IMR-90 (cell line): ENCODE measurements at regions not wholly inside any gene's neighbourhood (a gene's known extent, or its start where the extent isn't known, plus 50 kb on each side); places are given as distances from the start of the nearest gene placed in this dataset.

ENCODE experiments used
- ATAC-seq: fragments of 200-7000 bp; cut with Tn5 transposase; 2 replicates; pipeline ENCODE4 v1.9.1; 2020; ENCODE audit warnings: low read depth, mild to moderate bottlenecking, moderate library complexity
- BruUV-seq: library from RNA; stranded (reverse); fragments of 400-500 nt; replicated peaks from 2 replicates; lab custom pipeline; 2021; lab: Mats Ljungman, UMichigan
- CTCF ChIA-PET: fragments of 300-600 bp; formaldehyde crosslinking; extraction: SDS; loops from one replicate; lab custom pipeline; 2021; ENCODE audit warnings: antibody characterized with exemption; lab: Yijun Ruan, JAX
- POLR2A ChIA-PET: fragments of 300-600 bp; sonication (Branson Sonifier 250); formaldehyde crosslinking; loops from one replicate; lab custom pipeline; 2022; ENCODE audit warnings: antibody characterized with exemption; ENCODE audit not compliant: unreplicated experiment; lab: Charles Lee
- DNase-seq: peaks from one replicate; pipeline ENCODE4 v3.0.0; 2013
- H2AFZ ChIP-seq: replicated peaks from 2 replicates; pipeline ENCODE3; 2013; ENCODE audit warnings: low read length, mild to moderate bottlenecking; ENCODE audit not compliant: poor library complexity
- H2AK5ac ChIP-seq: 2 replicates; pipeline ENCODE4 v1.6.1; 2013; ENCODE audit warnings: low read depth, low read length, inconsistent platforms
- H2AK9ac ChIP-seq: replicated peaks from 2 replicates; pipeline ENCODE3; 2013; ENCODE audit warnings: mild to moderate bottlenecking, low read depth, low read length, moderate library complexity; ENCODE audit not compliant: poor library complexity
- H2BK120ac ChIP-seq: 2 replicates; pipeline ENCODE4 v1.6.1; 2013; ENCODE audit warnings: low read depth, low read length, inconsistent platforms
- H2BK15ac ChIP-seq: 3 replicates; pipeline ENCODE4 v1.6.1; 2013; ENCODE audit warnings: low read depth, low read length, inconsistent platforms
- H2BK20ac ChIP-seq: 2 replicates; pipeline ENCODE4 v1.6.1; 2013; ENCODE audit warnings: low read depth, mild to moderate bottlenecking, inconsistent platforms, low read length, moderate library complexity
- H2BK5ac ChIP-seq: 2 replicates; pipeline ENCODE4 v1.6.1; 2013; ENCODE audit warnings: mild to moderate bottlenecking, low read depth, low read length, inconsistent platforms; ENCODE audit not compliant: poor library complexity, severe bottlenecking
- H3K14ac ChIP-seq: replicated peaks from 2 replicates; pipeline ENCODE4 v1.6.1; 2013; ENCODE audit warnings: low read depth, low read length, inconsistent platforms
- H3K18ac ChIP-seq: 2 replicates; pipeline ENCODE4 v1.6.1; 2013; ENCODE audit warnings: low read depth, low read length, control low read depth
- H3K23ac ChIP-seq: 2 replicates; pipeline ENCODE4 v1.6.1; 2013; ENCODE audit warnings: low read depth, low read length, inconsistent platforms
- H3K27ac ChIP-seq: 2 replicates; pipeline ENCODE4 v1.5.1; 2013; ENCODE audit warnings: mild to moderate bottlenecking, control low read depth, low read length; ENCODE audit not compliant: insufficient read depth
- H3K27me3 ChIP-seq: 2 replicates; pipeline ENCODE4 v1.6.1; 2013; ENCODE audit warnings: low read length; ENCODE audit not compliant: control insufficient read depth, insufficient read depth
- H3K36me3 ChIP-seq: 2 replicates; pipeline ENCODE4 v1.6.1; 2013; ENCODE audit warnings: low read length, mixed read lengths; ENCODE audit not compliant: control insufficient read depth, insufficient read depth
- H3K4ac ChIP-seq: 2 replicates; pipeline ENCODE4 v1.6.1; 2013; ENCODE audit warnings: low read depth, low read length, inconsistent platforms
- H3K4me1 ChIP-seq: 2 replicates; pipeline ENCODE4 v1.6.1; 2013; ENCODE audit warnings: low read length, mixed read lengths; ENCODE audit not compliant: control insufficient read depth, insufficient read depth
- H3K4me2 ChIP-seq: 2 replicates; pipeline ENCODE4 v1.6.1; 2013; ENCODE audit warnings: low read depth, mild to moderate bottlenecking, control low read depth, low read length, moderate library complexity
- H3K4me3 ChIP-seq: 2 replicates; pipeline ENCODE4 v1.5.1; 2013; ENCODE audit warnings: low read depth, mild to moderate bottlenecking, control low read depth, low read length, moderate library complexity; ENCODE audit not compliant: insufficient read depth
- H3K56ac ChIP-seq: 2 replicates; pipeline ENCODE4 v1.6.1; 2013; ENCODE audit warnings: low read length, inconsistent platforms; ENCODE audit not compliant: insufficient read depth; ENCODE audit errors: extremely low read depth
- H3K79me1 ChIP-seq, 2 experiments: 2 replicates each; pipeline ENCODE4 v1.6.1; 2013; ENCODE audit warnings: low read length in 2 of 2, inconsistent platforms in 1 of 2, low read depth in 1 of 2
- H3K9ac ChIP-seq: 2 replicates; pipeline ENCODE4 v1.6.1; 2013; ENCODE audit warnings: low read depth, low read length, control low read depth
- H3K9me1 ChIP-seq: 2 replicates; pipeline ENCODE4 v1.6.1; 2013; ENCODE audit warnings: low read length, inconsistent platforms; ENCODE audit not compliant: insufficient read depth
- H3K9me3 ChIP-seq: 2 replicates; pipeline ENCODE4 v1.6.1; 2013; ENCODE audit warnings: low read length; ENCODE audit not compliant: control insufficient read depth, insufficient read depth
- H4K20me1 ChIP-seq: 2 replicates; pipeline ENCODE4 v1.6.1; 2013; ENCODE audit warnings: low read length, inconsistent platforms; ENCODE audit not compliant: insufficient read depth
- H4K5ac ChIP-seq: 2 replicates; pipeline ENCODE4 v1.6.1; 2013; ENCODE audit warnings: mild to moderate bottlenecking, low read depth, low read length, control low read depth
- H4K8ac ChIP-seq, 2 experiments: 2 replicates each; pipeline ENCODE4 v1.6.1; 2013; ENCODE audit warnings: low read depth in 2 of 2, low read length in 2 of 2, control low read depth in 1 of 2, inconsistent platforms in 1 of 2
- H4K91ac ChIP-seq: 2 replicates; pipeline ENCODE4 v1.6.1; 2013; ENCODE audit warnings: low read depth, low read length, inconsistent platforms; ENCODE audit not compliant: insufficient read depth
- CEBPB ChIP-seq: IDR thresholded peaks from 2 replicates; pipeline ENCODE4 v1.6.1; 2012; ENCODE audit warnings: low read depth, low read length, improper control_type of control experiment
- FOS ChIP-seq: fragments of 150-350 bp; IDR thresholded peaks from 2 replicates; pipeline ENCODE4 v1.6.1; 2016; ENCODE audit warnings: low read depth, low read length
- MAFK ChIP-seq: IDR thresholded peaks from 2 replicates; pipeline ENCODE4 v1.6.1; 2012; ENCODE audit warnings: low read depth, low read length, improper control_type of control experiment
- MAZ ChIP-seq: IDR thresholded peaks from 2 replicates; pipeline ENCODE4 v1.6.1; 2012; ENCODE audit warnings: low read depth, mild to moderate bottlenecking, low read length, improper control_type of control experiment, moderate library complexity, borderline replicate concordance
- NFE2L2 ChIP-seq: fragments of 150-350 bp; IDR thresholded peaks from 2 replicates; pipeline ENCODE4 v1.6.1; 2016; ENCODE audit warnings: low read depth, mild to moderate bottlenecking, low read length
- POLR2A ChIP-seq: IDR thresholded peaks from 2 replicates; pipeline ENCODE4 v1.6.1; 2012; ENCODE audit warnings: mild to moderate bottlenecking, low read depth, low read length
- SMC3 ChIP-seq: fragments of 150-350 bp; IDR thresholded peaks from 2 replicates; pipeline ENCODE4 v1.6.1; 2016; ENCODE audit warnings: low read depth, mild to moderate bottlenecking, antibody characterized with exemption, low read length, moderate library complexity
- WGBS, 2 experiments: methylation state at CpG; one replicate each; pipeline versions ENCODE4 v1.1.5 to v1.1.7; 2013; ENCODE audit warnings: missing lambda C conversion rate in 2 of 2; ENCODE audit not compliant: insufficient read length in 1 of 2; ENCODE audit errors: extremely low coverage in 2 of 2; 5-methylcytosine and 5-hydroxymethylcytosine counted together
- dilution Hi-C: fragments of 300-500 bp; cut with HindIII; formaldehyde crosslinking; loops from one replicate; pipeline ENCODE4 v1.14.3; 2018; ENCODE audit warnings: low sequenced_read_pairs; ENCODE audit not compliant: unreplicated experiment
- in situ Hi-C: fragments of 300-500 bp; cut with MboI; formaldehyde crosslinking; loops from 3 replicates; pipeline ENCODE4 v1.14.3; 2019; ENCODE audit warnings: low sequenced_read_pairs, inconsistent platforms, mixed read lengths
- intact Hi-C: fragments of 100-400 bp; cut with micrococcal nuclease; formaldehyde crosslinking; loops from 2 replicates; pipeline ENCODE4 v1.10.0; 2022
- TF ChIP-seq, protein P1 (sequence below): fragments of 150-350 bp; IDR thresholded peaks from 2 replicates; pipeline ENCODE4 v1.6.1; 2016; ENCODE audit warnings: low read depth, mild to moderate bottlenecking, low read length, moderate library complexity, borderline replicate concordance

DNA sequence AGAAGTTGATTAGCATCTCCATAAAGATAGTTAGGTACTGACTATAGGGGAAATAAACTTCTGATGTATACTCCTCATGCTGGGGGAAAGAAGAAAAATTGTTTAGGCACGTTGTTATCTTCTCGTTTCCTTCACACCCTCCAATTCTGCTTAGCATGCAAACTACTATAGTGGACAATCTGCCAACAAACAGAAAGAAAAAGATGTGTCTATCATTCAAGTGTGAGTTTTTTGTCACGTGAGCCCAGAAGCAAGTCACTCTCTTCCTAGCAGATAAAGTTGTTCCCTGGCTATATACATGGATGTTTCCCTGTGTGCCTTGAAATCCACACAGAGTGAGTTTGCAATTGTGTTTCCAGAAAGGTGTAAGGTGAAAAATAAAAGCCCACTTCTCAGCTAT, 318.4 kb downstream of the CWC27 start:
- Histone ChIP-seq H2AFZ (no peak overlapping the region), H4K8ac (no peak overlapping the region), H4K20me1 (no peaks in the 10 kb centered on the region), H2BK15ac (no peak overlapping the region), H3K14ac (no peak overlapping the region), H3K9me3 (peaks cover 2% of the 10 kb centered on the region; the same call in 1 of the 2 replicates), H3K23ac (no peak overlapping the region), H3K56ac (no peak overlapping the region), H2AK9ac (no peak overlapping the region), H2BK20ac (no peak overlapping the region), H3K9me1 (no peaks in the 10 kb centered on the region), H3K36me3 (no peaks in the 10 kb centered on the region), H3K4me2 (no peak overlapping the region), H4K91ac (no peak overlapping the region), H3K27ac (no peak overlapping the region), H3K4me1 (no peaks in the 10 kb centered on the region), H3K9ac (no peak overlapping the region), H4K5ac (no peak overlapping the region; the same call in 1 of the 2 replicates), H3K4ac (no peak overlapping the region), H3K27me3 (no peaks in the 10 kb centered on the region), H3K4me3 (no peak overlapping the region), H2BK120ac (no peak overlapping the region), H3K79me1 (no peaks in the 10 kb centered on the region), H3K18ac (no peak overlapping the region), H2BK5ac (no peak overlapping the region), H2AK5ac (no peak overlapping the region)
- ChIA-PET CTCF (no interaction called here), POLR2A (no interaction called here)
- intact Hi-C loops (no loop called here), in situ Hi-C loops (no loop called here), dilution Hi-C loops (no loop called here)
- WGBS, 2 experiments, result no CpG with 5 or more reads among the region's 3 CpGs
- TF ChIP-seq SMC3 (no peak), CEBPB (no peak), MAFK (no peak), MAZ (no peak), FOS (no peak), POLR2A (no peak), NFE2L2 (no peak)
- TF ChIP-seq, protein P1, sequence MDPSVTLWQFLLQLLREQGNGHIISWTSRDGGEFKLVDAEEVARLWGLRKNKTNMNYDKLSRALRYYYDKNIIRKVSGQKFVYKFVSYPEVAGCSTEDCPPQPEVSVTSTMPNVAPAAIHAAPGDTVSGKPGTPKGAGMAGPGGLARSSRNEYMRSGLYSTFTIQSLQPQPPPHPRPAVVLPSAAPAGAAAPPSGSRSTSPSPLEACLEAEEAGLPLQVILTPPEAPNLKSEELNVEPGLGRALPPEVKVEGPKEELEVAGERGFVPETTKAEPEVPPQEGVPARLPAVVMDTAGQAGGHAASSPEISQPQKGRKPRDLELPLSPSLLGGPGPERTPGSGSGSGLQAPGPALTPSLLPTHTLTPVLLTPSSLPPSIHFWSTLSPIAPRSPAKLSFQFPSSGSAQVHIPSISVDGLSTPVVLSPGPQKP, result no peak
- DNase-seq (no peak), ATAC-seq (no peak)
- BruUV-seq, result no TSS peak
